Coronary artery (tissue), 2 donors: ENCODE measurements at regions not wholly inside any gene's neighbourhood (a gene's known extent, or its start where the extent isn't known, plus 50 kb on each side); places are given as distances from the start of the nearest gene placed in this dataset.
"Not testable (repeated sequence)": the region's sequence is repeated elsewhere in the genome, so short reads cannot be mapped to it uniquely, and the experiment has no call there.

Source experiments
- DNase-seq: peaks from one replicate; pipeline ENCODE4 v3.0.0-alpha.2; 2017; ENCODE audit warnings: low spot score
- H3K27ac ChIP-seq, 2 donors: fragments of 200-600 bp; sonication (generic); one replicate each; pipeline ENCODE4 v1.5.1; 2016 to 2019
- H3K4me3 ChIP-seq: fragments of 200-600 bp; sonication (generic); 2 replicates; pipeline ENCODE4 v1.5.1; 2016; ENCODE audit warnings: mild to moderate bottlenecking, moderate library complexity
- TF ChIP-seq, protein P1 (sequence below): fragments of 200-600 bp; sonication (generic); IDR thresholded peaks from one replicate; pipeline ENCODE4 v1.5.1; 2019; ENCODE audit warnings: antibody characterized with exemption

DNA sequence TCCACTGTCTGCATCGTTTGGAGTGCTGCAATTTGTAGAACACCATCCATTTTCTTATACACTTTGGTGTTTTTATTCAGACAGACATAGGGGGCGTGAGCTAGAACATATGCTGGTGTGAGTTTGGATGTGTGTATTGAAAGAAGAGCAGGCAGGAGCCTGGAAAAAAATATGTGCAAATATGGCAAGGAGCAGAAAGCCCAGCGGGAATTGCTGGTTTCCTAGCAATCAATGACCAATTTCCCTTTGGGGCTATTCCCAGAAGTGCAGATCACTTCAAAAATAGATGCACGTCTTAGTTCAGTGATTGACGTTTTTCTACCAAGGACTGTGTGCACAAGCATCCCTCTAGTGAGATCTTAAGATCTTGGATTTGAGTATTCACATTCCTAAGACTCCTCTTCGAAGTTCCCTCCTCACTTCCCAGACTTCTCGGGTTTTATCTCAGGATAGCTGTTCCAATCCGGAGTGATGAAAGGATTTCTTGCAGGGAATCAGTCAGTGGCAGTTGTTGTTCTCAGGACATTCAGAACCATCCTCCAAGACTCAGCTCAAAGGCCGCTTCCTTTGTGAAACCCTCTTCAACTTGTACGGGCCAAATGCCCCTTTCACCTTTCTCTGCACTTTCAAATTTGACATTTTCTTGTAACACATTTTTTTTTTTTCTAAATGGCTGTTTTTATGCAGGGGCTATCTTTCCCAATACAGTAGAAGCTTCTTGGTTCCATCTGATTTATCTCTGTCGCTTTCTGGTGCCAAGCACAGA, 268.7 kb upstream of the ASIC2 start:
- DNase-seq: no peak
- H3K27ac ChIP-seq: no peak overlapping the region
- TF ChIP-seq, protein P1, sequence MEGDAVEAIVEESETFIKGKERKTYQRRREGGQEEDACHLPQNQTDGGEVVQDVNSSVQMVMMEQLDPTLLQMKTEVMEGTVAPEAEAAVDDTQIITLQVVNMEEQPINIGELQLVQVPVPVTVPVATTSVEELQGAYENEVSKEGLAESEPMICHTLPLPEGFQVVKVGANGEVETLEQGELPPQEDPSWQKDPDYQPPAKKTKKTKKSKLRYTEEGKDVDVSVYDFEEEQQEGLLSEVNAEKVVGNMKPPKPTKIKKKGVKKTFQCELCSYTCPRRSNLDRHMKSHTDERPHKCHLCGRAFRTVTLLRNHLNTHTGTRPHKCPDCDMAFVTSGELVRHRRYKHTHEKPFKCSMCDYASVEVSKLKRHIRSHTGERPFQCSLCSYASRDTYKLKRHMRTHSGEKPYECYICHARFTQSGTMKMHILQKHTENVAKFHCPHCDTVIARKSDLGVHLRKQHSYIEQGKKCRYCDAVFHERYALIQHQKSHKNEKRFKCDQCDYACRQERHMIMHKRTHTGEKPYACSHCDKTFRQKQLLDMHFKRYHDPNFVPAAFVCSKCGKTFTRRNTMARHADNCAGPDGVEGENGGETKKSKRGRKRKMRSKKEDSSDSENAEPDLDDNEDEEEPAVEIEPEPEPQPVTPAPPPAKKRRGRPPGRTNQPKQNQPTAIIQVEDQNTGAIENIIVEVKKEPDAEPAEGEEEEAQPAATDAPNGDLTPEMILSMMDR: no peak
- no peak overlapping the region for H3K4me3 ChIP-seq

DNA sequence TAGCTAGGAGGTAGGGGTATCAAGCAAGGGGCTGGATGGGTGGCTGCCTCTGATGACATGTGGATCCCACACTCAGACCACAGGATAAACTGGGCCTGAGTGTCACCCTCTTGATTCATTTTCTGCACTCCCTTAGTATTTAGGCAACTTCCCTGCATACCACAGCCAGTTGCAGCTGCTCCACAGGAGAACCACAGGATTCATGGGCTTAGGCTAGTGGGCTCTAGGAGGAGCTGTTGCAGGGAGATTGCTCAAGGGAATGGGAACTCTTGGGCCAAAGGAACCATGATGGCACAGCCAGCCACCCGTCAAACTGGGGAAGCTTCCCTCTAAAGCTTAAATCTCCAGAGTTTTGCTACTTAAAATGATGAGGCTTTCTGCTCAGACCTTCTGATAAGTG, 269.7 kb upstream of the ASIC2 start:
- no peak overlapping the region for H3K4me3 ChIP-seq
- DNase-seq: no peak
- TF ChIP-seq, protein P1: no peak
- H3K27ac ChIP-seq: no peak overlapping the region

DNA sequence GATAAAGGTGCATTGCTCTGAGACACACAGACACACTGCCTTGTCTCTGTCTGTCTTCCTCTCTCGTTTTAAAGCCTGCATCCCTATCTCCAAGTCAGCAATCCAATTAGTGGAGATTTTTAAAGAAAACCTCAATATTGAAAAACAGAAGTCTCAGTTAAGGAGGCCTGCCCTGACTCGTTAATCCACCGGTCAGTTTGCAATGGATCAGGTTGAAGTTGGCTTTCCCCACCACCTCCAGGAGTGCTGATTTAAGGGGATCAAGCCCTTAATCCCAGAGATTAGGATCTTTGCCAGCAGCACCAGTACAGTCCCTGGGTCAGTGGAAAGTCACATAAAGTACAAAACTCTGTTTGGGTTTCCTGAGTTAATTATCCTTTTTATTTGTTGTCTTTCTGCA, 271.1 kb upstream of the ASIC2 start:
- Histone ChIP-seq H3K4me3 (no peak overlapping the region), H3K27ac (no peak overlapping the region)
- DNase-seq: no peak
- TF ChIP-seq, protein P1: no peak

DNA sequence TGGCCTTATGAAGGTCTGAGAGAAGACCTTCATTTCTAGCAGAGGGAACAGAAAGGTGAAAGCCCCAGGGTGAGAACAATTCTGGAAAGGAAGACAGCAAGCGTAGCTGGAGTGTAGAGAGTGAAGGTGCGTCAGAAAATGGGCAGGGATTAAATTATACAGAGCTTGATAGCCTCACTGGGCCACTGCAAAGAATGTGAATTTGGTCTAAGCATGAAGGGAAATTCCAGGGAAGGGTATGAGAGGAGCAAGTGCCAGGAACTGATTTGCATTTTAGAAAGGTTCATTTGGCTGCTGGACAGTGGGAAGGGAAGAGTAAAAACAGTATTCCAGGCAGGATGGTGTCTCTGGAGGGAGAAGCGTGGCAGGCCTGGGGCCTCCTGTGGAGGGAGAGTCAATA, 274.1 kb upstream of the ASIC2 start:
- H3K27ac ChIP-seq: no peak overlapping the region
- TF ChIP-seq, protein P1: no peak
- no peak for DNase-seq
- no peak overlapping the region for H3K4me3 ChIP-seq

DNA sequence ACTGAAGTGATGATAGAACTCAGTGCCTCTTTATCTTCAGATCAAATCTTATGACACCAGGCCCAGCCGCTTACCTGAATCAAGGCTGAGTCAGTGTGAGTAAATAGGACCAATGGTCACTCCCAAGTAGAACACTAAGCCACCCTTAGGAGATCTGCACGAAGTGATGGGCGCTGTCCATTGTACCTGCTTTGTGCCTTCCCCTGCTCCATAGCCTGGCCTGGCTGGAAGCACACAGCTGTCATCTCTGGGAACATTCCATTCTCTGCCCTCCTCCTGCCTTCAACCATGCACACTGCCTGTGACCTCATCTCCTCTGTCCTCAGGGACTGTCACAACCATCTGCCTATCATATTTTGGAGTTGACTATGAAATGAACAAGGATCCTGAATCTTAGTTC, 279.5 kb upstream of the ASIC2 start:
- TF ChIP-seq, protein P1: no peak
- H3K4me3 ChIP-seq: no peak overlapping the region
- no peak for DNase-seq
- H3K27ac ChIP-seq: no peak overlapping the region

DNA sequence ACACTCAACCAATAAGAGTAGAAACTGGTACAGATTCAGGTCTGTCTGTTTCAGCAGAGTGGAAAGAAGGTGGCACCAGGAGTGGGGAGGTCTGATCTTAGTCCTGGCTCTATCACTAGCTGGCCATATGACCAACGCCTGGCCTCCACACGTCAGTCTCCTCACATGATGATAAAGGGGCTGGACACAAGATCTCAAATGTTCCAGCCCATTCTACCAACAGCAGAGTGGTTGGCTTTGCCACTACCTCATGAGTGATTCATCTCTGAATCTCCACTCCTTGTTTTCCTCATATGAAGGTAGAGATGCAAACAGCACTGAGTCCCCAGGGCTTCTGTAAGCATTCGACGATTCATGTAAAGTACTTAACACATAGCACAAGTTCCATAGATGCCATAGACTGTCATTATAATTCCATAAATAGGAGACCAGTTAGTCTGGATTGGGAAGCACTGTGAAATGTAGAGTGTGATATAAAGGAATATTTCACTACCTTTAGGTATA, 281.9 kb upstream of the ASIC2 start:
- no peak for DNase-seq
- Histone ChIP-seq H3K27ac (no peak overlapping the region), H3K4me3 (no peak overlapping the region)
- TF ChIP-seq, protein P1: no peak

DNA sequence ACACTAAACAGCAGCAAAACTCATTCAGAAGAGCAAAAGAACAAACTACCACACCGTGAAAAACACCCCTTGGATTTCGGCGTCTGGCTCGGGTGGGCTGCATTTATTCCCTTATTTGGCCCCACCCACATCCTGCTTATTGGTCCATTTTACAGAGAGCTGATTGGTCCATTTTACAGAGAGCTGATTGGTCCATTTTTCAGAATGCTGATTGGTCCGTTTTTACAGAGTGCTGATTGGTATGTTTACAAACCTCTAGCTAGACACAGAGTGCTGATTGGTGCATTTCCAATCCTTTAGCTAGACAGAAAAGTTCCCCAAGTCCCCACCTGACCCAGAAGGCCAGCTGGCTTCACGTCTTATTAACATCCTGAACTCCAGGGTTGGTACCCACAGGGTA, 286.6 kb upstream of the ASIC2 start:
- not testable (repeated sequence) for H3K27ac ChIP-seq, DNase-seq, H3K4me3 ChIP-seq
